ENCODE measurements at regions not wholly inside any gene's neighbourhood (a gene's known extent, or its start where the extent isn't known, plus 50 kb on each side); places are given as distances from the start of the nearest gene placed in this dataset.

DNA sequence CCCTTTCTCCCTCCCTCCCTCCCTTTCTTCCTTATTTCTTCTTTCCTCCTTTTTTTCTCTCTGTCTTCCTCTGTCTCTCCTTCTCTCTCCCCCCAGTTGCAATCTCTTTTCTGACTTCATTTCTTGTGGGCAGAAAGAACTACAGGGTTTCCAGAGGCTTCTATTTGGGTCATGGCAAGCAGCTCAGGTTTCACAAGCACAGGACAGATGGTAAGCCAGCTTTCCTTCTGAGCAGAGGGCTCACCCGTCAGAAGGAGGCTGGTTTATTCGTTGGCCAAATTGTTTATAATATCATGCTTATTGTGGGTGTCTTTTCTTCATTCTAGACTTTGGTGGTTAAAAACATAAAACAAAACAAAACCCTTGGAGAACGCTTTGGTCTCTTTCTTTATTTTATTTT is 58.9 kb upstream of the CLMP start:
- DNase-seq: no peak

- DNase-seq: no peak
Measured at GRCh38 chr11:123253223-123253622, 58.2 kb upstream of the CLMP start.

DNA sequence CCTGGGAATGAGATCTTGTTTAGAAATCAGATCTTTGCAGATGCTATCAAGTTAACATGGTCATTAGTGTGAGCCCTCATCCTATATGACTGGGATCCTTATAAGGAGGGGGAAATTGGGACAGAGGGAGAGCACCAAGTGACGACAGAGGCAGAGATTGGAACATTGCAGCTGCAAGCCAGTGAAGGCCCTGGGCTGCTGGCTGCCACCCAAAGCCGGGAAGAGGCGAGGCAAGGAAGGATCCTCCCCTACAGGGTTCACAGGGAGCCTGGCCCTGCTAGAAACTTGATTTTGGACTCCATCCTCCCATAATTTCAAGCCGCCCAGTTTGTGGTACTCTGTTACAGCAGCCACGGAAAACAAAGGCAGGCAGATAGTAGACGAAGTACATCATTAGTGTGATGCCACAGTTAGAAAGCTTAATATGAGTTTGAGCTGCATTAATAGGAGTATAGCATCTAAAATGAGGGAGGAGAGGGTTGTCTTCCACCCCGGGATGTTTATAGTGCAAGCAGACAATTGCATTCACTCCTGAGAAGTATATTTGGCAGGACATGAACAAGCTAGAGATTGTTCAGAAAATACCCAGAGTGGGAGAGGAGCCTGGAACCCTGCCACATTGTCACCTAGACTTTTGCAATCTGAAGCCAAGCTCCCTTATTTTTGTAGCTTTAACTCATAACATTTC is 56.8 kb upstream of the CLMP start:
- DNase-seq: no peak

GRCh38 chr11:123250892-123251656 is 56.0 kb upstream of the CLMP start:
- no peak for DNase-seq

GRCh38 chr11:123249354-123249753 is 54.3 kb upstream of the CLMP start:
- no peak for DNase-seq

GRCh38 chr11:123247813-123248379 is 52.8 kb upstream of the CLMP start:
- no peak for DNase-seq

GRCh38 chr11:123247496-123247799 is 52.4 kb upstream of the CLMP start:
- DNase-seq: no peak

GRCh38 chr11:123246749-123247495 is 51.9 kb upstream of the CLMP start:
- DNase-seq: peak; percentile 80

- DNase-seq: no peak
Measured at GRCh38 chr11:123245567-123245966, 50.5 kb upstream of the CLMP start.

Data from CD4-positive, alpha-beta T cell treated with Interleukin-17A for 1 hour (primary cell).